HL-60 (cell line): ENCODE measurements at regions not wholly inside any gene's neighbourhood (a gene's known extent, or its start where the extent isn't known, plus 50 kb on each side); places are given as distances from the start of the nearest gene placed in this dataset.
A peak's percentile ranks its signal among the peaks of the same experiment; 100 is the strongest.

Experiments used
- DNase-seq, 2 experiments: peaks; one replicate each; pipeline ENCODE4 v3.0.0-alpha.2; 2010 to 2020; ENCODE audit warnings: low read depth in 1 of 2, low spot score in 1 of 2
- H3K27ac ChIP-seq: fragments of 250-450 bp; sonication (Bioruptor Pico); replicated peaks from 2 replicates; pipeline ENCODE4 v1.5.1; 2020; ENCODE audit warnings: mild to moderate bottlenecking, moderate library complexity
- H3K27me3 ChIP-seq: fragments of 250-450 bp; sonication (Bioruptor Pico); 2 replicates; pipeline ENCODE4 v1.5.1; 2021; ENCODE audit warnings: mild to moderate bottlenecking, moderate library complexity; ENCODE audit not compliant: insufficient read depth, poor library complexity, severe bottlenecking
- H3K4me3 ChIP-seq: replicated peaks from 2 replicates; pipeline ENCODE4 v1.5.1; 2011; ENCODE audit warnings: mild to moderate bottlenecking, control low read depth, low read length; ENCODE audit not compliant: insufficient read depth
- GABPA ChIP-seq: IDR thresholded peaks from 2 replicates; pipeline ENCODE4 v1.6.1; 2012; ENCODE audit warnings: low read depth
- POLR2AphosphoS5 ChIP-seq: IDR thresholded peaks from 2 replicates; pipeline ENCODE4 v1.6.1; 2012; ENCODE audit warnings: low read depth
- REST ChIP-seq: IDR thresholded peaks from 2 replicates; pipeline ENCODE4 v1.6.1; 2012; ENCODE audit warnings: low read depth; ENCODE audit not compliant: insufficient replicate concordance
- SPI1 ChIP-seq: IDR thresholded peaks from 2 replicates; pipeline ENCODE4 v1.6.1; 2012; ENCODE audit warnings: low read depth, mild to moderate bottlenecking, borderline replicate concordance
- TF ChIP-seq, protein P1 (sequence below): IDR thresholded peaks from one replicate; pipeline ENCODE4 v1.5.1; 2011; ENCODE audit warnings: low read length, control low read depth, inconsistent platforms; ENCODE audit not compliant: insufficient read depth

DNA sequence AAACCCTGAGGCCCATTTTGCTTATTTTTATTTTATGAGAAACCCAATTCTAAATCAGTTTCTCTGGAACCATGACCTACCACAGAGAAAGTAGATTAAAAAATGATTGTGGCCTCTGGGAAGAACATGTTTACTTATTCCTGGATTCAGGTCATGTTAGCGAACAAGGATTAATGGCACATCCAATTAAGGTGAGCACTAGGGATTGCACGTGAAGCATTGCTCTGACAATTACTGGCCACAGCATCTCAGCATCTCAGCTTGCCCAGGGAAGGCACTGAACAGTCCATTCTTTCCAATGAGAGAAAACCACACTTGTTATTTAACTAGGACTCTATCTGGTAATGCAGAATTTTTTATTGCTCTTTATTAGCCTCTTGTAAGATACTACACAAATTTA is 119.8 kb downstream of the ZNF330 start:
- Histone ChIP-seq H3K27ac (no peak overlapping the region), H3K27me3 (peaks cover 12% of the 10 kb centered on the region), H3K4me3 (no peak overlapping the region)
- no peak for TF ChIP-seq SPI1
- TF ChIP-seq POLR2AphosphoS5, result no peak
- TF ChIP-seq REST, result no peak
- TF ChIP-seq, protein P1, sequence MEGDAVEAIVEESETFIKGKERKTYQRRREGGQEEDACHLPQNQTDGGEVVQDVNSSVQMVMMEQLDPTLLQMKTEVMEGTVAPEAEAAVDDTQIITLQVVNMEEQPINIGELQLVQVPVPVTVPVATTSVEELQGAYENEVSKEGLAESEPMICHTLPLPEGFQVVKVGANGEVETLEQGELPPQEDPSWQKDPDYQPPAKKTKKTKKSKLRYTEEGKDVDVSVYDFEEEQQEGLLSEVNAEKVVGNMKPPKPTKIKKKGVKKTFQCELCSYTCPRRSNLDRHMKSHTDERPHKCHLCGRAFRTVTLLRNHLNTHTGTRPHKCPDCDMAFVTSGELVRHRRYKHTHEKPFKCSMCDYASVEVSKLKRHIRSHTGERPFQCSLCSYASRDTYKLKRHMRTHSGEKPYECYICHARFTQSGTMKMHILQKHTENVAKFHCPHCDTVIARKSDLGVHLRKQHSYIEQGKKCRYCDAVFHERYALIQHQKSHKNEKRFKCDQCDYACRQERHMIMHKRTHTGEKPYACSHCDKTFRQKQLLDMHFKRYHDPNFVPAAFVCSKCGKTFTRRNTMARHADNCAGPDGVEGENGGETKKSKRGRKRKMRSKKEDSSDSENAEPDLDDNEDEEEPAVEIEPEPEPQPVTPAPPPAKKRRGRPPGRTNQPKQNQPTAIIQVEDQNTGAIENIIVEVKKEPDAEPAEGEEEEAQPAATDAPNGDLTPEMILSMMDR, result no peak
- TF ChIP-seq GABPA, result no peak
- DNase-seq, result no peak

DNA sequence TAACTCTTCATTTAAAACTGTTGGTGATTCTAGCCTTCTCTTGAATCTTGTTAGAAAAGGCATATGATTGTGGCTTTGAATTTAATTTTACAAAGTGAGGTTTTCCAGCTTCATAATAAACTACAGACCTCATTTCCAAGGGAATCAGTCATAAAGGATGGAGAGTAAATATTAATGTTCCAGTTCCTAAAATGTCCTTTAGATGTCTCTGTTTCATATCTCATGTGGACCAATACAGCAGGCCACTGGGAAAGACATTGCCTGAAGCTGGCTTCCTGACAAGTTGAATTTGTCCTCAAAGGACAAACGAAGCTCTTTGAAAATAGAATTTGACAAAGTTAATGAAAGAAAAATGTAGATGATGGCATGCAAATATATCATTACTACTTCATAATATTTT is 125.4 kb downstream of the ZNF330 start:
- Histone ChIP-seq H3K27me3 (no peaks in the 10 kb centered on the region), H3K27ac (no peak overlapping the region), H3K4me3 (no peak overlapping the region)
- TF ChIP-seq, protein P1, result peak; percentile 8
- no peak for TF ChIP-seq GABPA
- DNase-seq, result peak in 1 of 2 experiments; percentile 10

DNA sequence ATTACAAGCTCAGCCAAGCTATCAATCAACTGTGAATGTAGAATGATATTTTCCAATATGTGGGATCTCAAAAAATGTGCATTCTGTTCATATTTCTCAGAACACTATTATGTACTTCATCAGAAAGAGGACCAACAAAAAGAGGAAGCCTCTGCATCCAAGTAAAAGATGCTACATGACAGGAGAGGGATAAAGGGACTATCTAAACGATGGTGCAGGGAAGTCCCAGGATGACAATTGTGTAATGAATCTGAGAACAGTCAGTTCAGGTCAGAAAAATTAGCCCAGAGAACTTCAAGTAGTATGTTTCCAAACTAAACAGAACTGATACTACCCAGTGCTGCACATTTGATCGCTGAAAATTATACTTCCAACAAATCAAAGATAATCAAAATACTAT is 127.0 kb downstream of the ZNF330 start:
- TF ChIP-seq SPI1 (peak; percentile 55; the same call in 1 of the 2 replicates), REST (no peak), GABPA (no peak), POLR2AphosphoS5 (no peak)
- TF ChIP-seq, protein P1, result no peak
- no peak overlapping the region for H3K27ac ChIP-seq
- no peak overlapping the region for H3K4me3 ChIP-seq
- no peaks in the 10 kb centered on the region for H3K27me3 ChIP-seq
- DNase-seq, result no peak

- peak in 1 of 2 experiments; percentile 47 for DNase-seq
- TF ChIP-seq POLR2AphosphoS5 (no peak), REST (no peak), SPI1 (no peak), GABPA (no peak)
- TF ChIP-seq, protein P1, result no peak
- Histone ChIP-seq H3K27me3 (no peaks in the 10 kb centered on the region), H3K27ac (no peak overlapping the region), H3K4me3 (no peak overlapping the region)
These were observed 127.4 kb downstream of the ZNF330 start for GRCh38 chr4:141348125-141348524.
